GM23338 (cell line): ENCODE measurements at regions not wholly inside any gene's neighbourhood (a gene's known extent, or its start where the extent isn't known, plus 50 kb on each side); places are given as distances from the start of the nearest gene placed in this dataset.

ENCODE experiments used
- EZH2 ChIP-seq: fragments of 200-600 bp; sonication (generic); IDR thresholded peaks from one replicate; pipeline ENCODE4 v1.8.0; 2017; ENCODE audit warnings: antibody characterized with exemption, mild to moderate bottlenecking, low read depth; ENCODE audit not compliant: unreplicated experiment
- POLR2AphosphoS5 ChIP-seq: IDR thresholded peaks from 2 replicates; pipeline ENCODE4 v1.6.1; 2016; ENCODE audit warnings: antibody characterized with exemption, low read depth
- REST ChIP-seq: IDR thresholded peaks from one replicate; pipeline ENCODE4 v1.6.1; 2018; ENCODE audit warnings: antibody characterized with exemption; ENCODE audit not compliant: unreplicated experiment
- TF ChIP-seq, protein P1 (sequence below), 2 experiments: fragments of 200-600 bp in 1 of 2; sonication (generic) in 1 of 2; conservative IDR thresholded peaks; 2 replicates each; pipeline versions ENCODE4 v1.5.1 to v1.6.1; 2016 to 2017; ENCODE audit warnings: antibody characterized with exemption in 2 of 2, low read depth in 2 of 2, mild to moderate bottlenecking in 2 of 2, moderate library complexity in 1 of 2

GRCh38 chr10:129151281-129151680 is 315.8 kb upstream of the MGMT start:
- TF ChIP-seq, protein P1, sequence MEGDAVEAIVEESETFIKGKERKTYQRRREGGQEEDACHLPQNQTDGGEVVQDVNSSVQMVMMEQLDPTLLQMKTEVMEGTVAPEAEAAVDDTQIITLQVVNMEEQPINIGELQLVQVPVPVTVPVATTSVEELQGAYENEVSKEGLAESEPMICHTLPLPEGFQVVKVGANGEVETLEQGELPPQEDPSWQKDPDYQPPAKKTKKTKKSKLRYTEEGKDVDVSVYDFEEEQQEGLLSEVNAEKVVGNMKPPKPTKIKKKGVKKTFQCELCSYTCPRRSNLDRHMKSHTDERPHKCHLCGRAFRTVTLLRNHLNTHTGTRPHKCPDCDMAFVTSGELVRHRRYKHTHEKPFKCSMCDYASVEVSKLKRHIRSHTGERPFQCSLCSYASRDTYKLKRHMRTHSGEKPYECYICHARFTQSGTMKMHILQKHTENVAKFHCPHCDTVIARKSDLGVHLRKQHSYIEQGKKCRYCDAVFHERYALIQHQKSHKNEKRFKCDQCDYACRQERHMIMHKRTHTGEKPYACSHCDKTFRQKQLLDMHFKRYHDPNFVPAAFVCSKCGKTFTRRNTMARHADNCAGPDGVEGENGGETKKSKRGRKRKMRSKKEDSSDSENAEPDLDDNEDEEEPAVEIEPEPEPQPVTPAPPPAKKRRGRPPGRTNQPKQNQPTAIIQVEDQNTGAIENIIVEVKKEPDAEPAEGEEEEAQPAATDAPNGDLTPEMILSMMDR (conservative IDR thresholded peaks at IDR 0.05; ENCODE audit: low read depth in 2 of 2), result no peak
- no peak for TF ChIP-seq EZH2
- TF ChIP-seq POLR2AphosphoS5, result no peak
- no peak for TF ChIP-seq REST
